ENCODE measurements at regions not wholly inside any gene's neighbourhood (a gene's known extent, or its start where the extent isn't known, plus 50 kb on each side); places are given as distances from the start of the nearest gene placed in this dataset.

GRCh38 chr9:89808756-89809181 is 204.0 kb downstream of the GADD45G start:
- Histone ChIP-seq H3K27ac (ENCODE audit: low read depth, low read length) (peak overlapping the region; percentile 74), H3K4me1 (ENCODE audit: control insufficient read depth, insufficient read depth, low read length) (no peaks in the 10 kb centered on the region), H3K9me3 (ENCODE audit: control insufficient read depth, low read length) (no peaks in the 10 kb centered on the region), H3K27me3 (ENCODE audit: control insufficient read depth, insufficient read depth, low read length, poor library complexity, severe bottlenecking) (no peaks in the 10 kb centered on the region), H3K36me3 (ENCODE audit: control insufficient read depth, insufficient read depth, low read length) (no peaks in the 10 kb centered on the region), H3K4me3 (ENCODE audit: low read length) (no peak overlapping the region), H3K9ac (ENCODE audit: extremely low read depth, low read length, poor library complexity, severe bottlenecking) (no peak overlapping the region)
- Mint-ChIP-seq H3K4me1 (peaks cover 24% of the 10 kb centered on the region), H3K27ac (no peak overlapping the region), H3K9me3 (no peaks in the 10 kb centered on the region), H3K27me3 (ENCODE audit: insufficient read depth) (peaks cover 16% of the 10 kb centered on the region), H3K36me3 (ENCODE audit: low read depth) (no peaks in the 10 kb centered on the region), H3K4me3 (no peak overlapping the region)
- 88 to 94% methylated on average over 8 to 12 of the region's 12 CpGs for WGBS, 2 experiments (ENCODE audit: insufficient coverage in 1 of 2, insufficient read length in 1 of 2)
- TF ChIP-seq CTCF (conservative IDR thresholded peaks at IDR 0.05): no peak
- DNase-seq: peak; percentile 27

DNA sequence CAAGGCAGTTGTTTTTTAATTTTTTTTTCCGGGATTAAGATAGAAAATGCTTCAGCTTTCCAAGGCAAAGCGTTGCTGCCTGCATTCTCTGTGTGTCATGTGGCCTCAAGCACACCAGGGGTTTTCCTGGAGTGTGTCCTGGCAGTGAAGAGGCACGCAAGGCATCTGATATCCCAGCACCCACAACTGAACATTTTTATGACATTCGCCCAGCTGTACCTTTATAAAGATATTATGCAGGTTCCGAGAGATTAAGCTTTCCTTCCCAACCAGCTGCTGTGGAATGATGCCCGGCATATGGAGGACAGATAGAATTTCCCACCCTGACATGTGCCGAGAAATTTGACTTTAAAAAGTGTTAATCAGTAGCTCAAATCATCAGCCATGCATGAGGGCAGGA is 205.6 kb downstream of the GADD45G start:
- H3K36me3 Mint-ChIP-seq (ENCODE audit: low read depth): no peaks in the 10 kb centered on the region
- TF ChIP-seq CTCF (conservative IDR thresholded peaks at IDR 0.05): no peak
- H3K27ac ChIP-seq (ENCODE audit: low read depth, low read length): no peak overlapping the region
- no peaks in the 10 kb centered on the region for H3K9me3 Mint-ChIP-seq
- H3K27ac Mint-ChIP-seq: no peak overlapping the region
- no peaks in the 10 kb centered on the region for H3K27me3 ChIP-seq (ENCODE audit: control insufficient read depth, insufficient read depth, low read length, poor library complexity, severe bottlenecking)
- no peak overlapping the region for H3K4me3 ChIP-seq (ENCODE audit: low read length)
- peaks cover 16% of the 10 kb centered on the region for H3K27me3 Mint-ChIP-seq (ENCODE audit: insufficient read depth)
- H3K4me3 Mint-ChIP-seq: no peak overlapping the region
- H3K4me1 ChIP-seq (ENCODE audit: control insufficient read depth, insufficient read depth, low read length): no peaks in the 10 kb centered on the region
- peaks cover 18% of the 10 kb centered on the region for H3K4me1 Mint-ChIP-seq
- H3K9me3 ChIP-seq (ENCODE audit: control insufficient read depth, low read length): no peaks in the 10 kb centered on the region
- no peaks in the 10 kb centered on the region for H3K36me3 ChIP-seq (ENCODE audit: control insufficient read depth, insufficient read depth, low read length)
- no peak overlapping the region for H3K9ac ChIP-seq (ENCODE audit: extremely low read depth, low read length, poor library complexity, severe bottlenecking)
- WGBS, 2 experiments (ENCODE audit: insufficient coverage in 1 of 2, insufficient read length in 1 of 2): 66 to 76% methylated on average over 5 to 7 of the region's 7 CpGs
- DNase-seq: peak; percentile 45

DNA sequence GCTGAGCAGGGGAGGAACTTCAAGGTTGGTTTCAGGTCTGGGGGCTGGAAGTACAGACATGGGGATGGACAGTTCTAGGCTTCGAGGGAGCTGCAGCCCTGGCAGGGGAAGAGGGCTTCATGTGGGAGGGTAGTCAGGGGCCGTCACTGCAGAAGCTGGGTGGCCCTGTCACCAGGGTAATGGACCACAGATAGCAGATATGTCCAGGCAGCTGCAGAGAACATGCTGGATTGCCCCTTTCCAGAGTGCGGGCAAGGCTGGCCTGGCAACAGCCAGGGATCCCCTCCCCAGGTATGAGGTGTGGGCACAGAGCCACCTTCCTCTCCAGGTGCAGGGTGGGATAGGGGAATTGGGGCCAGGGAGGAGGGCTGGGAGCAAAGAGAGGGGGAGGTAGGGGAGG is 206.5 kb downstream of the GADD45G start:
- Histone ChIP-seq H3K36me3 (ENCODE audit: control insufficient read depth, insufficient read depth, low read length) (no peaks in the 10 kb centered on the region), H3K27me3 (ENCODE audit: control insufficient read depth, insufficient read depth, low read length, poor library complexity, severe bottlenecking) (no peaks in the 10 kb centered on the region), H3K9me3 (ENCODE audit: control insufficient read depth, low read length) (no peaks in the 10 kb centered on the region), H3K4me3 (ENCODE audit: low read length) (no peak overlapping the region), H3K4me1 (ENCODE audit: control insufficient read depth, insufficient read depth, low read length) (no peaks in the 10 kb centered on the region), H3K9ac (ENCODE audit: extremely low read depth, low read length, poor library complexity, severe bottlenecking) (no peak overlapping the region), H3K27ac (ENCODE audit: low read depth, low read length) (no peak overlapping the region)
- no peaks in the 10 kb centered on the region for H3K36me3 Mint-ChIP-seq (ENCODE audit: low read depth)
- no peak overlapping the region for H3K27ac Mint-ChIP-seq
- peaks cover 18% of the 10 kb centered on the region for H3K4me1 Mint-ChIP-seq
- no peak overlapping the region for H3K4me3 Mint-ChIP-seq
- H3K27me3 Mint-ChIP-seq (ENCODE audit: insufficient read depth): peaks cover 17% of the 10 kb centered on the region
- H3K9me3 Mint-ChIP-seq: no peaks in the 10 kb centered on the region
- DNase-seq: peak; percentile 23
- 83 to 88% methylated on average over 1 to 3 of the region's 3 CpGs for WGBS, 2 experiments (ENCODE audit: insufficient coverage in 1 of 2, insufficient read length in 1 of 2)
- no peak for TF ChIP-seq CTCF (conservative IDR thresholded peaks at IDR 0.05)

Data from endodermal cell (in vitro differentiated cells).